ENCODE measurements at regions not wholly inside any gene's neighbourhood (a gene's known extent, or its start where the extent isn't known, plus 50 kb on each side); places are given as distances from the start of the nearest gene placed in this dataset.
A peak's percentile ranks its signal among the peaks of the same experiment; 100 is the strongest.

DNA sequence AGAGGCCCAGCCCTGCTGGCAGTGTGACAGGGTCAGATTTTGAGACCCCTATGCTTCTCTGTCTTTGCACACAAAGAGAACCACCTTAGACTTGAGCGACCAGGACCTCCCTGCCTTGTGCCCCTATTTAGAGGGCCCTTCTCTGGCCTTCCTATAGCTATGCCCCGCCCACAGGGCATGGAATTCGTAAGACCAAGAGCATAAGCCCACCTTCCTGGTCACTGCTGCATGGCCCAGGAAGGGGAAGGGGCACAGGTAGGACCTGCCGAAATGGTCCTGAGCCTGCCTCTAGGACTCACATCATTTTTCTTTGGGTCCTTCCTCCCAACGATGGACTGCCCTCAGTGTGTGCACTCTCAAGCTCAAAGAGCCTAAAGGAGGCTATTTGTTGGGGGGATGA, 65.1 kb upstream of the SRSF6 start:
- TF ChIP-seq CTCF (IDR thresholded peaks at IDR 0.05 in 4 of 5, conservative IDR thresholded peaks at IDR 0.05 in 1 of 5): no peak
- TF ChIP-seq POLR2A (IDR thresholded peaks at IDR 0.05): no peak
- Histone ChIP-seq H3K27me3 (no peaks in the 10 kb centered on the region), H3K27ac (no peak overlapping the region), H3K9me3 (no peaks in the 10 kb centered on the region), H3K4me1 (no peaks in the 10 kb centered on the region), H3K4me3 (no peak overlapping the region), H3K36me3 (no peaks in the 10 kb centered on the region)
- intact Hi-C loops (cut with DNase I; ENCODE audit: low total_unique reads): no loop called here
- in situ Hi-C loops (cut with MboI; ENCODE audit: low sequenced_read_pairs in 4 of 4): no loop called here
- no peak for ATAC-seq
- DNase-seq: no peak

DNA sequence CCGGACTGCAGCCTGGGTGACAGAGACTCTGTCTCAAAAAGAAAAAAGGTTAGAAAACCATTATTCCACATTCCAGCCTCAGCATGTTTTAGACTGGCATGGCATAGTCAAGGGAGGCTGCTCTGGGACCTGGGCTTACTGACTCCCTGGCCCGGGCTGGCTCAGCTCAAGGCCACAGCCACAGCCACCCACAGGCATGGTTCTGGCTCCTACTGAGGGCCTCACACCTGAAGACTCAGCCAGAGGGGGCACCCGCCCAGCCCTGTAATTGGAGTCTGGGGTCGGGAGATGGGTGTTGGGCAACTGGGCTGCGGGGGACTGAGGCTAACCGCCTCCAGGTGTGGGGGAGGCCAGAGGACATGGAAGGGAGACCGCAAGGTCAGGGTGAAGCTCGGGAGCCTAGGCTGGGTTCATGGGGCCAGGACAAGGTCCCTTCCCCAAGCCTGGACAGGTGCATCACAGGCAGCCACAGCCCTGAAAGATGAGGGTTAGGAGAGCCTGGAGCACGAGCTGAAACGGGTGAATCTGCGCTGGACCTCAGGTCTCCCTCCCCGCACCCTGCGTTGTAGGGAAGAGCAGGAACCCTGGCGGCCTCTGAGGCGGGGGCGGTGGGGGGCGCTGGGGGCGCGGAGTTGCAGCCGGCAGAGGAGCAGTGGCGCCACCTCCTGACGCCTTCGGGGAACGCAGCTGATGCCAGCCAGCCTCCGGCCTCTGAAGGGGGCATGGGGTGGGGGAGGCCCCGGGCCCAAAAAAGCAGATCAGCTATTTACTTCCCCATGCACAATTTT, 67.7 kb upstream of the SRSF6 start:
- intact Hi-C loops (cut with DNase I; ENCODE audit: low total_unique reads): no loop called here
- Histone ChIP-seq H3K36me3 (no peaks in the 10 kb centered on the region), H3K9me3 (no peaks in the 10 kb centered on the region), H3K27ac (no peak overlapping the region), H3K4me1 (no peaks in the 10 kb centered on the region), H3K4me3 (no peak overlapping the region), H3K27me3 (no peaks in the 10 kb centered on the region)
- in situ Hi-C loops (cut with MboI; ENCODE audit: low sequenced_read_pairs in 4 of 4): no loop called here
- no peak for ATAC-seq
- TF ChIP-seq POLR2A (IDR thresholded peaks at IDR 0.05) (no peak), CTCF (IDR thresholded peaks at IDR 0.05 in 4 of 5, conservative IDR thresholded peaks at IDR 0.05 in 1 of 5) (peak in 1 of 5 experiments; percentile 9)
- no peak for DNase-seq

DNA sequence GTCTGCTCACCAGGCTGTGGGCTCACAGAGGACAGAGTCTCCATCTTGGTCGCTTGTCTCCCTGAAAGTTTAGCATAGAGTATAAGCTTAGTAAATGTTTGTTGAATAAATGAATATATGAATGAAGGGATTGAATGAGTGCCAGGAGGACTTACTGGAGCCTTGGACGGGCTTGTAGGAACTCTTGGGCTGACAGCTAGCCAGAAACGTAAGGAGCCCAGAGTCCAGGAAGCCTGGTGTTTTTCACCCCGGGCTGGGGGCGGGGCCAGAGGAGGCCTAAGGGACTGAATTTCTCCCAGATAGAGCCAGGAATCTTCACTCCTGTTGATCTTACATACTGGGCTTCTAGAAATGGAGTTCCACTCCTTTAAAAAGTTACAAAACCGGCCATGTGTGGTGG, 68.5 kb upstream of the SRSF6 start:
- intact Hi-C loops (cut with DNase I; ENCODE audit: low total_unique reads): no loop called here
- in situ Hi-C loops (cut with MboI; ENCODE audit: low sequenced_read_pairs in 4 of 4): no loop called here
- Histone ChIP-seq H3K27me3 (no peaks in the 10 kb centered on the region), H3K36me3 (no peaks in the 10 kb centered on the region), H3K9me3 (no peaks in the 10 kb centered on the region), H3K4me3 (no peak overlapping the region), H3K4me1 (no peaks in the 10 kb centered on the region), H3K27ac (no peak overlapping the region)
- TF ChIP-seq CTCF (IDR thresholded peaks at IDR 0.05 in 4 of 5, conservative IDR thresholded peaks at IDR 0.05 in 1 of 5) (no peak), POLR2A (IDR thresholded peaks at IDR 0.05) (no peak)
- ATAC-seq (no peak), DNase-seq (no peak)

GRCh38 chr20:43388268-43389002, 69.3 kb upstream of the SRSF6 start:
- intact Hi-C loops (cut with DNase I; ENCODE audit: low total_unique reads): no loop called here
- in situ Hi-C loops (cut with MboI; ENCODE audit: low sequenced_read_pairs in 4 of 4): no loop called here

More at GRCh38 chr20:43388268-43389002, 69.3 kb upstream of the SRSF6 start:
- no peak for TF ChIP-seq CTCF (IDR thresholded peaks at IDR 0.05 in 4 of 5, conservative IDR thresholded peaks at IDR 0.05 in 1 of 5)
- no peak for TF ChIP-seq POLR2A (IDR thresholded peaks at IDR 0.05)
- H3K4me3 ChIP-seq: no peak overlapping the region
- H3K36me3 ChIP-seq: no peaks in the 10 kb centered on the region
- H3K9me3 ChIP-seq: no peaks in the 10 kb centered on the region
- no peaks in the 10 kb centered on the region for H3K27me3 ChIP-seq
- DNase-seq (no peak), ATAC-seq (no peak)
- H3K4me1 ChIP-seq: no peaks in the 10 kb centered on the region
- H3K27ac ChIP-seq: no peak overlapping the region
